Neural progenitor cell (in vitro differentiated cells): ENCODE measurements at regions not wholly inside any gene's neighbourhood (a gene's known extent, or its start where the extent isn't known, plus 50 kb on each side); places are given as distances from the start of the nearest gene placed in this dataset.

Experiments used
- DNase-seq: peaks from one replicate; pipeline ENCODE4 v3.0.0-alpha.2; 2016; ENCODE audit warnings: low spot score
- H2AFZ ChIP-seq: fragments of 200-600 bp; sonication (generic); replicated peaks from 2 replicates; pipeline ENCODE4 v1.6.1; 2016; ENCODE audit warnings: antibody characterized with exemption
- H3F3A ChIP-seq: fragments of 200-600 bp; sonication (generic); 2 replicates; pipeline ENCODE4 v1.6.1; 2016; ENCODE audit warnings: antibody characterized with exemption, low read depth
- H3K27ac ChIP-seq: fragments of 200-600 bp; sonication (generic); 2 replicates; pipeline ENCODE4 v1.5.1; 2016; ENCODE audit warnings: mild to moderate bottlenecking
- H3K27me3 ChIP-seq: fragments of 200-600 bp; sonication (generic); 2 replicates; pipeline ENCODE4 v1.6.1; 2016; ENCODE audit warnings: mild to moderate bottlenecking, moderate library complexity
- H3K36me3 ChIP-seq: fragments of 200-600 bp; sonication (generic); 2 replicates; pipeline ENCODE4 v1.5.1; 2016
- H3K4me1 ChIP-seq: fragments of 200-600 bp; sonication (generic); 2 replicates; pipeline ENCODE4 v1.6.1; 2016; ENCODE audit warnings: mixed run types
- H3K4me2 ChIP-seq: fragments of 200-600 bp; sonication (generic); 2 replicates; pipeline ENCODE4 v1.6.1; 2016
- H3K4me3 ChIP-seq: fragments of 200-600 bp; sonication (generic); 2 replicates; pipeline ENCODE4 v1.5.1; 2016
- H3K79me2 ChIP-seq: fragments of 200-600 bp; sonication (generic); 2 replicates; pipeline ENCODE4 v1.6.1; 2016; ENCODE audit warnings: low read depth
- H3K9ac ChIP-seq: fragments of 200-600 bp; sonication (generic); 2 replicates; pipeline ENCODE4 v1.6.1; 2016
- H3K9me3 ChIP-seq: fragments of 200-600 bp; sonication (generic); 2 replicates; pipeline ENCODE4 v1.5.1; 2016; ENCODE audit warnings: low read depth
- H4K20me1 ChIP-seq: fragments of 200-600 bp; sonication (generic); 2 replicates; pipeline ENCODE4 v1.6.1; 2016; ENCODE audit warnings: low read depth
- H3K27ac Mint-ChIP-seq: 3 replicates; pipeline ENCODE4 v1.8.0; 2021; ENCODE audit warnings: mixed read lengths
- H3K27me3 Mint-ChIP-seq: 2 replicates; pipeline ENCODE4 v1.8.0; 2022; ENCODE audit warnings: low read depth, mild to moderate bottlenecking, inconsistent platforms, moderate library complexity, mixed read lengths; ENCODE audit not compliant: insufficient read depth
- H3K36me3 Mint-ChIP-seq: 3 replicates; pipeline ENCODE4 v1.8.0; 2021; ENCODE audit warnings: mixed read lengths
- H3K4me1 Mint-ChIP-seq: 3 replicates; pipeline ENCODE4 v1.8.0; 2021; ENCODE audit warnings: mixed read lengths
- H3K4me3 Mint-ChIP-seq: 3 replicates; pipeline ENCODE4 v1.8.0; 2021; ENCODE audit warnings: mild to moderate bottlenecking, moderate library complexity, mixed read lengths
- H3K9me3 Mint-ChIP-seq: 3 replicates; pipeline ENCODE4 v1.8.0; 2020; ENCODE audit warnings: mixed read lengths
- CTCF ChIP-seq: fragments of 200-600 bp; sonication (generic); IDR thresholded peaks from 2 replicates; pipeline ENCODE4 v1.5.1; 2017; ENCODE audit warnings: antibody characterized with exemption, mild to moderate bottlenecking
- EZH2 ChIP-seq: fragments of 200-600 bp; sonication (generic); IDR thresholded peaks from 2 replicates; pipeline ENCODE4 v1.6.1; 2017; ENCODE audit warnings: antibody characterized with exemption, mild to moderate bottlenecking, moderate library complexity
- EZH2phosphoT487 ChIP-seq: fragments of 200-600 bp; sonication (generic); IDR thresholded peaks from 2 replicates; pipeline ENCODE4 v1.6.1; 2017; ENCODE audit warnings: antibody characterized with exemption

- no peaks in the 10 kb centered on the region for H3K36me3 Mint-ChIP-seq
- Histone ChIP-seq H3K36me3 (no peaks in the 10 kb centered on the region), H2AFZ (no peak overlapping the region), H3K27ac (no peak overlapping the region), H3K9me3 (no peaks in the 10 kb centered on the region), H3K4me1 (no peaks in the 10 kb centered on the region), H3K9ac (no peak overlapping the region), H3K79me2 (no peaks in the 10 kb centered on the region), H3F3A (no peaks in the 10 kb centered on the region), H3K4me3 (no peak overlapping the region), H4K20me1 (no peaks in the 10 kb centered on the region), H3K4me2 (no peak overlapping the region), H3K27me3 (no peaks in the 10 kb centered on the region)
- H3K4me3 Mint-ChIP-seq: no peak overlapping the region
- peaks cover 11% of the 10 kb centered on the region for H3K4me1 Mint-ChIP-seq
- no peak for DNase-seq
- no peak overlapping the region for H3K27ac Mint-ChIP-seq
- no peaks in the 10 kb centered on the region for H3K9me3 Mint-ChIP-seq
- TF ChIP-seq EZH2: no peak
- no peak for TF ChIP-seq CTCF
- TF ChIP-seq EZH2phosphoT487: no peak
- peaks cover 2% of the 10 kb centered on the region for H3K27me3 Mint-ChIP-seq
These were observed 57.5 kb upstream of the WDR1 start for GRCh38 chr4:10173754-10174749.

- peaks cover 11% of the 10 kb centered on the region for H3K4me1 Mint-ChIP-seq
- TF ChIP-seq CTCF: no peak
- TF ChIP-seq EZH2phosphoT487: no peak
- TF ChIP-seq EZH2: no peak
These were observed 56.6 kb upstream of the WDR1 start for GRCh38 chr4:10173037-10173753.

GRCh38 chr4:10172278-10172921, 55.8 kb upstream of the WDR1 start:
- H3K27me3 ChIP-seq: no peaks in the 10 kb centered on the region
- H3K27ac ChIP-seq: no peak overlapping the region
- H3K36me3 ChIP-seq: no peaks in the 10 kb centered on the region
- H3K4me1 ChIP-seq: no peaks in the 10 kb centered on the region
- no peaks in the 10 kb centered on the region for H3K79me2 ChIP-seq
- H4K20me1 ChIP-seq: no peaks in the 10 kb centered on the region
- H3F3A ChIP-seq: no peaks in the 10 kb centered on the region
- Mint-ChIP-seq H3K4me1 (peaks cover 11% of the 10 kb centered on the region), H3K27ac (no peak overlapping the region), H3K4me3 (no peak overlapping the region), H3K27me3 (peaks cover 4% of the 10 kb centered on the region), H3K36me3 (no peaks in the 10 kb centered on the region), H3K9me3 (no peaks in the 10 kb centered on the region)
- no peak overlapping the region for H3K9ac ChIP-seq
- H2AFZ ChIP-seq: no peak overlapping the region
- H3K9me3 ChIP-seq: no peaks in the 10 kb centered on the region
- H3K4me2 ChIP-seq: no peak overlapping the region
- no peak for TF ChIP-seq CTCF
- no peak for TF ChIP-seq EZH2
- TF ChIP-seq EZH2phosphoT487: no peak
- no peak overlapping the region for H3K4me3 ChIP-seq
- DNase-seq: no peak

More at GRCh38 chr4:10173037-10173753, 56.6 kb upstream of the WDR1 start:
- DNase-seq: no peak
- Histone ChIP-seq H3K4me2 (no peak overlapping the region), H3F3A (no peaks in the 10 kb centered on the region), H3K9ac (no peak overlapping the region), H3K36me3 (no peaks in the 10 kb centered on the region), H3K4me3 (no peak overlapping the region), H3K27me3 (no peaks in the 10 kb centered on the region), H2AFZ (no peak overlapping the region), H3K79me2 (no peaks in the 10 kb centered on the region), H3K27ac (no peak overlapping the region), H4K20me1 (no peaks in the 10 kb centered on the region), H3K9me3 (no peaks in the 10 kb centered on the region), H3K4me1 (no peaks in the 10 kb centered on the region)
- Mint-ChIP-seq H3K27ac (no peak overlapping the region), H3K9me3 (no peaks in the 10 kb centered on the region), H3K36me3 (no peaks in the 10 kb centered on the region), H3K4me3 (no peak overlapping the region), H3K27me3 (peaks cover 2% of the 10 kb centered on the region)
